NT2/D1 (cell line): ENCODE measurements at regions not wholly inside any gene's neighbourhood (a gene's known extent, or its start where the extent isn't known, plus 50 kb on each side); places are given as distances from the start of the nearest gene placed in this dataset.

Experiments used
- DNase-seq: peaks from one replicate; pipeline ENCODE4 v3.0.0-alpha.2; 2011; ENCODE audit warnings: low read depth, low spot score
- H3K27me3 ChIP-seq: 2 replicates; pipeline ENCODE4 v1.6.0; 2011; ENCODE audit warnings: mild to moderate bottlenecking; ENCODE audit not compliant: insufficient read length, insufficient read depth
- H3K36me3 ChIP-seq: 2 replicates; pipeline ENCODE4 v1.6.1; 2011; ENCODE audit warnings: mild to moderate bottlenecking, low read length, mixed read lengths; ENCODE audit not compliant: insufficient read depth, insufficient read length
- H3K4me1 ChIP-seq: 2 replicates; pipeline ENCODE4 v1.5.1; 2011; ENCODE audit not compliant: insufficient read depth, insufficient read length
- H3K4me3 ChIP-seq: 2 replicates; pipeline ENCODE4 v1.5.1; 2011; ENCODE audit warnings: low read depth; ENCODE audit not compliant: insufficient read length
- H3K9ac ChIP-seq: 2 replicates; pipeline ENCODE4 v1.6.0; 2011; ENCODE audit warnings: low read depth; ENCODE audit not compliant: insufficient read length
- H3K9me3 ChIP-seq: 2 replicates; pipeline ENCODE4 v1.5.1; 2011; ENCODE audit warnings: mild to moderate bottlenecking, low read length; ENCODE audit not compliant: insufficient read depth
- SUZ12 ChIP-seq: IDR thresholded peaks from 2 replicates; pipeline ENCODE4 v1.6.1; 2011; ENCODE audit not compliant: insufficient read length, insufficient read depth; ENCODE audit errors: extremely low read depth
- YY1 ChIP-seq: IDR thresholded peaks from 2 replicates; pipeline ENCODE4 v1.6.1; 2011; ENCODE audit not compliant: insufficient read length, insufficient read depth
- ZNF274 ChIP-seq: IDR thresholded peaks from 2 replicates; pipeline ENCODE4 v1.6.1; 2011; ENCODE audit warnings: mild to moderate bottlenecking, low read depth, low read length

DNA sequence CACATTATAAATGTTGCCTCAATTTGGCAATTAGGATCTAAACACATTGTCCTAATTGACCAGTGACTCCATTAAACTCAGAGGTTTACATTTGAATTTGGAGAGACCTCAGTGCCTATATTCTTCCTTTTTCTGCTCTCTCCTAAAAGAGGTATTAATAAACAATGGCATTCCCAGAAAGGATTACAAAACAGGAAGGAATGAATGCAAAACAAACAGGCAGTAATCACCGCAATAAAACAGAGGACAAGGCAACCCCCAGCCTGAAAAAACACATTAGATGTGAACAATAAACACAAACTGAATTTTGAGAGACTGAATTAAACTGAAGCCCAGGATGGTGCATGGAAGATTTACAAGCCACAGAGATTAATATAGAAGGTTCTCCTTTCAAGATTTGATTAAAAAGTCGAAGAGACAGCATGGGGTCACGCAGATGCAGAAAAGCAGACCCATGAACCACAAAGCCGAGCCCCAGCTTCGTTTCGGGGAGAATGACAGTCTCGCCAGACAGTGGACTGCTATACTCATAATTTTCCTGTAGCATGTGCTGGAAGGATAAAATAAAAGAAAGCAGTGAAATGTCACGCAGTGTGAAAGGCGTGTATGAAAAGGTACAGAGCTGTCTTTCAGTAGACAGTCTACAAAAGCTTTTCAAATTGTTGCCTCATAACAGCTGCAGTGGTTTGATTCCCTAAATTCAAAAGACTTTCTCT lies 503.0 kb downstream of the LIG4 start:
- no peak for DNase-seq
- Histone ChIP-seq H3K9me3 (no peaks in the 10 kb centered on the region), H3K4me3 (no peak overlapping the region), H3K27me3 (no peaks in the 10 kb centered on the region), H3K4me1 (no peaks in the 10 kb centered on the region), H3K9ac (no peak overlapping the region), H3K36me3 (no peaks in the 10 kb centered on the region)
- TF ChIP-seq YY1 = no peak
- TF ChIP-seq ZNF274 = no peak
- TF ChIP-seq SUZ12 = no peak

GRCh38 chr13:107690181-107690580 lies 525.2 kb downstream of the LIG4 start:
- Histone ChIP-seq H3K4me1 (no peaks in the 10 kb centered on the region), H3K9ac (no peak overlapping the region), H3K36me3 (no peaks in the 10 kb centered on the region), H3K9me3 (no peaks in the 10 kb centered on the region), H3K4me3 (no peak overlapping the region), H3K27me3 (no peaks in the 10 kb centered on the region)
- TF ChIP-seq YY1 = no peak
- no peak for TF ChIP-seq ZNF274
- no peak for TF ChIP-seq SUZ12
- no peak for DNase-seq

DNA sequence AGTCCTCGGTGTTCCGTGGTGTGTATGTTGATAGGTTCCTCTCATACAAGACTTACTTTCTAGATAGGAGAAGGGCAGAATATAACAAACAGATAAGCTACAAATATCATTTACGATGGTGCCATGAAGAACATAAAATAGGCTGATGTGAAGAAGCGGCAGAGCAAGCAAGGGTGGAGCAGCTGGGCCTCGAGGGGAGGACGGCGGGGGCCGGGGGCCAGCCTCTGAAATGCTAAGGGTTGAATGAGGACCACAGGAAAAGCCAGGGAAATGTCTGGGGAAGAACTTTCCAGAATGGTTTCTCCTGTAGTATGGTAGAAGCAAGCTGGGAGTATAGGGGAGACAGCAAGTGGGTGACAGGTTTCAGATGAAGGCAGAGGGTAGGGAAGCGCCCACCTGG lies 529.5 kb downstream of the LIG4 start:
- no peaks in the 10 kb centered on the region for H3K36me3 ChIP-seq
- H3K9me3 ChIP-seq = no peaks in the 10 kb centered on the region
- H3K27me3 ChIP-seq = no peaks in the 10 kb centered on the region
- H3K4me3 ChIP-seq = no peak overlapping the region
- DNase-seq = no peak
- H3K4me1 ChIP-seq = no peaks in the 10 kb centered on the region
- TF ChIP-seq ZNF274 (no peak), YY1 (no peak), SUZ12 (no peak)
- H3K9ac ChIP-seq = no peak overlapping the region

- no peak for DNase-seq
- Histone ChIP-seq H3K4me1 (no peaks in the 10 kb centered on the region), H3K9ac (no peak overlapping the region), H3K36me3 (no peaks in the 10 kb centered on the region), H3K27me3 (no peaks in the 10 kb centered on the region), H3K4me3 (no peak overlapping the region), H3K9me3 (no peaks in the 10 kb centered on the region)
- no peak for TF ChIP-seq ZNF274
- no peak for TF ChIP-seq YY1
- no peak for TF ChIP-seq SUZ12
Measured at GRCh38 chr13:107681600-107681999, 533.7 kb downstream of the LIG4 start.

GRCh38 chr13:107680115-107680514 lies 535.2 kb downstream of the LIG4 start:
- no peaks in the 10 kb centered on the region for H3K9me3 ChIP-seq
- no peak for TF ChIP-seq YY1
- TF ChIP-seq SUZ12 = no peak
- no peak for TF ChIP-seq ZNF274
- H3K4me3 ChIP-seq = no peak overlapping the region
- H3K27me3 ChIP-seq = no peaks in the 10 kb centered on the region
- H3K4me1 ChIP-seq = no peaks in the 10 kb centered on the region
- no peak for DNase-seq
- H3K36me3 ChIP-seq = no peaks in the 10 kb centered on the region
- no peak overlapping the region for H3K9ac ChIP-seq

- no peaks in the 10 kb centered on the region for H3K36me3 ChIP-seq
- DNase-seq = no peak
- no peak overlapping the region for H3K4me3 ChIP-seq
- no peaks in the 10 kb centered on the region for H3K27me3 ChIP-seq
- no peaks in the 10 kb centered on the region for H3K4me1 ChIP-seq
- H3K9me3 ChIP-seq = no peaks in the 10 kb centered on the region
- no peak overlapping the region for H3K9ac ChIP-seq
- TF ChIP-seq YY1 = no peak
- TF ChIP-seq SUZ12 = no peak
- no peak for TF ChIP-seq ZNF274
Measured at GRCh38 chr13:107678075-107678689, 537.2 kb downstream of the LIG4 start.

GRCh38 chr13:107675847-107676550 lies 539.3 kb downstream of the LIG4 start:
- no peak for DNase-seq
- Histone ChIP-seq H3K27me3 (no peaks in the 10 kb centered on the region), H3K4me3 (no peak overlapping the region), H3K9me3 (no peaks in the 10 kb centered on the region), H3K36me3 (no peaks in the 10 kb centered on the region), H3K9ac (no peak overlapping the region), H3K4me1 (no peaks in the 10 kb centered on the region)
- no peak for TF ChIP-seq ZNF274
